Choroid plexus epithelial cell (primary cell): ENCODE measurements at regions not wholly inside any gene's neighbourhood (a gene's known extent, or its start where the extent isn't known, plus 50 kb on each side); places are given as distances from the start of the nearest gene placed in this dataset.

ENCODE experiments used
- DNase-seq: peaks from one replicate; pipeline ENCODE4 v3.0.0-alpha.2; 2010; ENCODE audit warnings: low read depth
- H3K4me3 ChIP-seq: 2 replicates; pipeline ENCODE4 v1.5.1; 2011; ENCODE audit warnings: low read depth, mild to moderate bottlenecking, control low read depth, low read length, moderate library complexity
- CTCF ChIP-seq: conservative IDR thresholded peaks from 2 replicates; pipeline ENCODE4 v1.5.1; 2011; ENCODE audit warnings: low read depth, mild to moderate bottlenecking, control low read depth, inconsistent platforms, low read length, moderate library complexity

DNA sequence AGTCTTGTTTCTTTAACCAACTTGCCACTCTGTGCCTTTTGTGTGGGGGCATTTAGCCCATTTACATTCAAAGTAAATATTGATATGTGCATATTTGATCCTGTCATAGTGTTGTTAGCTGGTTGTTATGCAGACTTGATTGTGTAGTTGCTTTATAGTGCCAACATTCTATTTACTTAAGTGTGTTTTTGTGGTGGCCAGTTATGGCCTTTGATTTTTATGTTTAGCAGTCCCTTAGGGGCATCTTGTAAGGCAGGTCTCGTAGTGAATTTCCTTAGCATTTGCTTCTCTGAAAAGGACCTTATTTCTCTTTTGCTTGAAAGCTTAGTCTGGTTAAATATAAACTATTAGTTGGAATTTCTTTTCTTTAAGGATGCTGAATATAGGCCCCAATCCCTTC, 282.8 kb upstream of the NECTIN3 start:
- DNase-seq: no peak
- no peak overlapping the region for H3K4me3 ChIP-seq
- no peak for TF ChIP-seq CTCF

DNA sequence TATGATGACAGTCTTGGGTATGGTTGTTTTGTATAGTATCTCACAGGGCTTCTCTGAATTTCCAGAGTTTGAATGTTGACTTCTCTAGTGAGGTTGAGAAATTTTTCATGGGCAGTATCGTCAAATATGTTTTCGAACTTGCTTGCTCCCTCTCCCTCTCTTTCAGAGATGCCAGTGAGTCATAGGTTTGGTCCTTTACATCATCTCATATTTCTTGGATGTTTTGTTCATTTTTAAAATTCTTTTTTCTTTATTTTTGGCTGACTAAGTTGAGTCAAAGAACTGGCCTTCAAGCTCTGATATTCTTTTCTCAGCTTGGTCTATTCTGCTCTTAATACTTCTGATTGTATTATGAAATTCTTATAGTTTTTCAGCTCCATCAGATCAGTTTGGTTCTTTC, 282.3 kb upstream of the NECTIN3 start:
- TF ChIP-seq CTCF: no peak
- no peak overlapping the region for H3K4me3 ChIP-seq
- DNase-seq: peak; percentile 89

- DNase-seq: no peak
- H3K4me3 ChIP-seq: no peak overlapping the region
- TF ChIP-seq CTCF: no peak
Observed at GRCh38 chr3:110790631-110791030, 281.0 kb upstream of the NECTIN3 start.

DNA sequence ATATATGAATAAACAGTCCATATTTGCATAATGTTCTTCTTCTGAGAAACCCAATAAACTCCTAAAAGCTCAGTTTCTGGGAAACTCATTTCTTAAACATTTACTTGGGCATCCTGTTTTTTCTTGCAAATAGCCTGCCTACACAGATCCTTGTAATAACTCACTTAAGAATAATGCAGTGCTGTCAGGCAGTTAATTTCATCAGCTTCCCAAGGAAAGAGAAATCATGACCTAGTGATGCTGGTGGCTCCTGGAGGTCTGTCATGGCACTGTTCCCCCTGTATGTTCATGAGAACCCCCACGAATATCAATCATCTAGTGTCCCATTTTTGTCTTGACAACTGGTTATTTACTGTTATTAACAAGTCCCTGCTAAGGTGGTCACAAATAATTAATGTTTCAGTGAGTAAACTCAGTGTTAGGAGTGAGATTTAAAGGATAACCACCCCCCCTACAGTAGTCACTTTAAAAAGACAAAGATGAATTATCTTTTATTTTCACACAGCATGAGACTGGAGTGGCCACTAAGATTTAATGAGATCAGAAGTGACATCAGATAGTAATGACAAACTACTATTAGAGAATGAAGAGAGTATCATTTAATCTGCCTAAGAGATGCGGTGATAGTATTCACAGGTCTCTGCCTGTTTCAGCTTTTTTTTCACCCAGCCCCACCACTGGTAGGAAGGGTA, 279.5 kb upstream of the NECTIN3 start:
- no peak for DNase-seq
- TF ChIP-seq CTCF: no peak
- H3K4me3 ChIP-seq: no peak overlapping the region

DNA sequence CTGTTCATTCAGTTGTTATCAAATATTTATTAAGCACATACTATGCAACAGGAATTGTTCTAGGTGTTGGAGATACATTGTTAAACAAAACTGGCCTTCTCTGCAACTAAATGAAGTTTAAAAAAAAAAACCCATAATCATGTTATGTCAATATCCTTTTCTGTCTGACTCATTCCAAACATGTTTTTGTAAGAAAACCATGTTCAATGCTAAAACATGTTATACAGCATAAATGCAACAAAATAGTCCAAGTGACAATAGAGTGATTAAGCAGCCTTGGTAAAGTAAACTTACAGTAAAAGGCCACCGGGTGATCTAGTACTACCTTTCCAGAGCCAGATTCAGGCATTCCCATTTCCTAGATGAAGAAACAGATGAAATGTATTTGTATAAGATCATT, 278.0 kb upstream of the NECTIN3 start:
- no peak overlapping the region for H3K4me3 ChIP-seq
- TF ChIP-seq CTCF: no peak
- no peak for DNase-seq

- no peak overlapping the region for H3K4me3 ChIP-seq
- TF ChIP-seq CTCF: no peak
Observed at GRCh38 chr3:110795163-110795562, 276.5 kb upstream of the NECTIN3 start.

DNA sequence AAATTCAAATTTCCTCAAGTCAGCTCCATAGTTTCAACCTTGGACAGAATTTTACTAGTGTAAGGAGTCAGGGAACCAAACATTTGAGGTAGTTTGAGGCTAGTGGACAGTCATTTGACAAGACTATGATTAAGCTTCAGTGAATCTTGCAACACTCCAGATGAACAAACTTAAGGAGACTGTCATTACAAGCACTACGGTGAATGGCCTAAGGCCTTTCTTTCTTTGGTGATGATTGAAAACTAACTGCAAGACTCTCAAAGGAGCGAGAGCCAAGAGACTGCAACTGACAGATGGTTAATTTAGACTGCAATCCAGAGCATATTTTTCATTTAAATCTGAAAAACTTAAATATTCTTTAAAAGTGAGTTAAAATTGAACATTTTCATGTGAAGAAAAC, 272.3 kb upstream of the NECTIN3 start:
- DNase-seq: peak; percentile 44
- no peak for TF ChIP-seq CTCF
- H3K4me3 ChIP-seq: no peak overlapping the region

More at GRCh38 chr3:110795163-110795562, 276.5 kb upstream of the NECTIN3 start:
- no peak for DNase-seq
